ENCODE measurements at regions not wholly inside any gene's neighbourhood (a gene's known extent, or its start where the extent isn't known, plus 50 kb on each side); places are given as distances from the start of the nearest gene placed in this dataset.

DNA sequence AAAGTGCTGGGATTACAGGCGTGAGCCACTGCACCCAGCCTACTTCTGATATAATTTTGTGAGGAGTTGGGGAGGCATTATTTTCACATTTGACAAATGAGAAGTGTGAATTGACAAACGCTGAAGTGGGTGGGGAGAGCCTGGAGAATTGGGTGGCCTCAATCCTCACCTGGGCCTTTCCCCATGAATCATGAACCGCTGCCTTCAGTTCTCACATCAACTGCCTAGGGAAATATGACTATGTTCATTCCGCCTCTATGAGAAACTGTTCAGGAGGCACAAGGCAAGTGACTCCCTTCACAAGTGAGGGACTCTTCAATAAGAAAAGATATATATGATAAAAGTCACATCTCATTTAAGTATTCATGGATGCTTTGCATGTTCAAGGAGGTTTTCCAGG, 96.6 kb upstream of the RND3 start:
- no peak overlapping the region for H2AFZ ChIP-seq
- H3F3A ChIP-seq (ENCODE audit: insufficient read depth): peaks cover 43% of the 10 kb centered on the region
- H3K79me2 ChIP-seq (ENCODE audit: insufficient read depth): no peaks in the 10 kb centered on the region
- no peak overlapping the region for H3K4me3 ChIP-seq
- no peak for DNase-seq
- in situ Hi-C loops (cut with MboI): no loop called here
- WGBS, 2 experiments (ENCODE audit: low coverage in 1 of 2, low lambda C conversion rate in 2 of 2, missing lambda C conversion rate in 2 of 2): 97 to 98% methylated on average over 4 of the region's 4 CpGs
- no peak overlapping the region for H3K9ac ChIP-seq
- no peak overlapping the region for H3K4me2 ChIP-seq (ENCODE audit: unreplicated experiment)
- no peaks in the 10 kb centered on the region for H3K9me3 ChIP-seq (ENCODE audit: low read depth)
- no peak overlapping the region for H3K27ac ChIP-seq
- TF ChIP-seq EZH2phosphoT487 (IDR thresholded peaks at IDR 0.05; ENCODE audit: insufficient read depth, low read depth): no peak
- no peak for TF ChIP-seq EZH2 (IDR thresholded peaks at IDR 0.05; ENCODE audit: insufficient read depth, poor library complexity, severe bottlenecking)
- H4K20me1 ChIP-seq (ENCODE audit: insufficient read depth): no peaks in the 10 kb centered on the region
- peaks cover 47% of the 10 kb centered on the region for H3K4me1 ChIP-seq (ENCODE audit: insufficient read depth)
- no peaks in the 10 kb centered on the region for H3K9me2 ChIP-seq (ENCODE audit: insufficient read depth)
- no peaks in the 10 kb centered on the region for H3K27me3 ChIP-seq (replicated peaks; ENCODE audit: insufficient read depth)
- H3K36me3 ChIP-seq (ENCODE audit: low read depth): no peaks in the 10 kb centered on the region

DNA sequence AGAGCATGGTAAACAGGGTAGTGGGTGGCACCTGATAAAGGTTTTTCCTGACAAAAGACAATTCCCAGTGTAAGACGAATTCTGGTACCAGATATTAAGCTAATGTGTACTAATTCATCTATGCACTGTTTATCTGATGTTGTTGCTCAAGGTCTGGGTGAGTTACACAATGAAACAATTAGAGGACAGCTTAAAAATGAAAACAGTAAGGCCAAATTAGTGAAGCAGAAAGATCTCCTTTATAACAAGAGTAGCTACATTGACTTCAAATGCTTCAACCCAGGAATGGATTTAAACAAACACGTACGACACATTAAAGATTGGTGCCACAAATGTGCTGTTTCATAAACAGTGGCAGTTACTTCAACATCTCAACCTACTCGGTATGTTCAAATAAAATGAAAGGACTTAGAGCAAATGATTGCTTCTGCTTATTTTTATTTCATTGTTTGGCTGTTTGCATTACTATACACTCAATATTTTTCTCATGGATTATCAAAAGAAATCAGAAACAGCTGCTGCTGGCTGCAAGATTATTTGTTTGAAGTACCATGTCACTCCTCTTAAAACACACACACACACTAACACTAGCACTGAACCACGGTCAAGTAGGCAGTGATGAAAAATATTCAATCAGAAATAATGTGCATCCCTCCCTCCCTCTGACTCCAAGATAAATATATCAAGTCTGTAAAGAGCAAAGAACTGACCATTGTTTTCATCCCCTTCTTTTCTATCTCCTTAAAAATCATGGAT, 94.4 kb upstream of the RND3 start:
- peaks cover 27% of the 10 kb centered on the region for H3F3A ChIP-seq (ENCODE audit: insufficient read depth)
- in situ Hi-C loops (cut with MboI): no loop called here
- DNase-seq: no peak
- peaks cover 31% of the 10 kb centered on the region for H3K4me1 ChIP-seq (ENCODE audit: insufficient read depth)
- H3K36me3 ChIP-seq (ENCODE audit: low read depth): no peaks in the 10 kb centered on the region
- H3K27me3 ChIP-seq (replicated peaks; ENCODE audit: insufficient read depth): no peaks in the 10 kb centered on the region
- TF ChIP-seq EZH2phosphoT487 (IDR thresholded peaks at IDR 0.05; ENCODE audit: insufficient read depth, low read depth) (no peak), EZH2 (IDR thresholded peaks at IDR 0.05; ENCODE audit: insufficient read depth, poor library complexity, severe bottlenecking) (no peak)
- H3K4me2 ChIP-seq (ENCODE audit: unreplicated experiment): no peak overlapping the region
- H3K4me3 ChIP-seq: no peak overlapping the region
- 30 to 33% methylated on average over 5 of the region's 5 CpGs for WGBS, 2 experiments (ENCODE audit: low coverage in 1 of 2, low lambda C conversion rate in 2 of 2, missing lambda C conversion rate in 2 of 2)
- H3K9me3 ChIP-seq (ENCODE audit: low read depth): no peaks in the 10 kb centered on the region
- no peak overlapping the region for H3K27ac ChIP-seq
- no peak overlapping the region for H3K9ac ChIP-seq
- no peaks in the 10 kb centered on the region for H3K79me2 ChIP-seq (ENCODE audit: insufficient read depth)
- no peaks in the 10 kb centered on the region for H4K20me1 ChIP-seq (ENCODE audit: insufficient read depth)
- peak overlapping the region; percentile 12 for H2AFZ ChIP-seq
- H3K9me2 ChIP-seq (ENCODE audit: insufficient read depth): no peaks in the 10 kb centered on the region

GRCh38 chr2:150578481-150578880, 91.0 kb upstream of the RND3 start:
- Histone ChIP-seq H2AFZ (no peak overlapping the region), H3K79me2 (ENCODE audit: insufficient read depth) (no peaks in the 10 kb centered on the region), H3K4me3 (no peak overlapping the region), H4K20me1 (ENCODE audit: insufficient read depth) (no peaks in the 10 kb centered on the region), H3K9me2 (ENCODE audit: insufficient read depth) (no peaks in the 10 kb centered on the region), H3K27ac (no peak overlapping the region), H3K9me3 (ENCODE audit: low read depth) (no peaks in the 10 kb centered on the region), H3K4me1 (ENCODE audit: insufficient read depth) (0 out of 2 replicates have a peak, but pooled peaks cover 6% of the 10 kb centered on the region), H3F3A (ENCODE audit: insufficient read depth) (no peaks in the 10 kb centered on the region), H3K36me3 (ENCODE audit: low read depth) (no peaks in the 10 kb centered on the region), H3K4me2 (ENCODE audit: unreplicated experiment) (no peak overlapping the region), H3K9ac (no peak overlapping the region), H3K27me3 (replicated peaks; ENCODE audit: insufficient read depth) (no peaks in the 10 kb centered on the region)
- TF ChIP-seq EZH2phosphoT487 (IDR thresholded peaks at IDR 0.05; ENCODE audit: insufficient read depth, low read depth) (no peak), EZH2 (IDR thresholded peaks at IDR 0.05; ENCODE audit: insufficient read depth, poor library complexity, severe bottlenecking) (no peak)
- DNase-seq: no peak
- in situ Hi-C loops (cut with MboI): no loop called here
- 98 to 100% methylated on average over 2 of the region's 2 CpGs for WGBS, 2 experiments (ENCODE audit: low coverage in 1 of 2, low lambda C conversion rate in 2 of 2, missing lambda C conversion rate in 2 of 2)

GRCh38 chr2:150575861-150576260, 88.4 kb upstream of the RND3 start:
- H3K27me3 ChIP-seq (replicated peaks; ENCODE audit: insufficient read depth): no peaks in the 10 kb centered on the region
- H3K4me3 ChIP-seq: no peak overlapping the region
- H3K9ac ChIP-seq: no peak overlapping the region
- peaks cover 10% of the 10 kb centered on the region for H3F3A ChIP-seq (ENCODE audit: insufficient read depth)
- no peak overlapping the region for H3K27ac ChIP-seq
- no peaks in the 10 kb centered on the region for H3K79me2 ChIP-seq (ENCODE audit: insufficient read depth)
- H3K36me3 ChIP-seq (ENCODE audit: low read depth): no peaks in the 10 kb centered on the region
- H2AFZ ChIP-seq: peak overlapping the region; percentile 39
- WGBS, 2 experiments (ENCODE audit: low coverage in 1 of 2, low lambda C conversion rate in 2 of 2, missing lambda C conversion rate in 2 of 2): 88 to 100% methylated on average over 1 of the region's 1 CpG
- DNase-seq: no peak
- no peak overlapping the region for H3K4me2 ChIP-seq (ENCODE audit: unreplicated experiment)
- peaks cover 17% of the 10 kb centered on the region for H3K4me1 ChIP-seq (ENCODE audit: insufficient read depth)
- no peaks in the 10 kb centered on the region for H3K9me2 ChIP-seq (ENCODE audit: insufficient read depth)
- no peaks in the 10 kb centered on the region for H3K9me3 ChIP-seq (ENCODE audit: low read depth)
- TF ChIP-seq EZH2 (IDR thresholded peaks at IDR 0.05; ENCODE audit: insufficient read depth, poor library complexity, severe bottlenecking): no peak
- TF ChIP-seq EZH2phosphoT487 (IDR thresholded peaks at IDR 0.05; ENCODE audit: insufficient read depth, low read depth): no peak
- H4K20me1 ChIP-seq (ENCODE audit: insufficient read depth): no peaks in the 10 kb centered on the region
- in situ Hi-C loops (cut with MboI): no loop called here
